ENCODE measurements at regions not wholly inside any gene's neighbourhood (a gene's known extent, or its start where the extent isn't known, plus 50 kb on each side); places are given as distances from the start of the nearest gene placed in this dataset.

GRCh38 chr3:98978068-98978811 is 76.7 kb upstream of the DCBLD2 start:
- Histone ChIP-seq H3K9me3 (ENCODE audit: severe bottlenecking) (no peaks in the 10 kb centered on the region), H3K27me3 (ENCODE audit: insufficient read depth, poor library complexity, severe bottlenecking) (no peaks in the 10 kb centered on the region), H3K4me1 (ENCODE audit: insufficient read depth, poor library complexity, severe bottlenecking) (peaks cover 48% of the 10 kb centered on the region), H3K4me3 (ENCODE audit: severe bottlenecking) (no peak overlapping the region), H3K36me3 (ENCODE audit: low read depth) (0 out of 2 replicates have a peak, but pooled peaks cover 3% of the 10 kb centered on the region), H3K27ac (ENCODE audit: poor library complexity, severe bottlenecking) (peak overlapping the region; percentile 99)
- DNase-seq (ENCODE audit: low spot score), result no peak
- ATAC-seq (ENCODE audit: low read depth), result no peak
- TF ChIP-seq, protein P1, sequence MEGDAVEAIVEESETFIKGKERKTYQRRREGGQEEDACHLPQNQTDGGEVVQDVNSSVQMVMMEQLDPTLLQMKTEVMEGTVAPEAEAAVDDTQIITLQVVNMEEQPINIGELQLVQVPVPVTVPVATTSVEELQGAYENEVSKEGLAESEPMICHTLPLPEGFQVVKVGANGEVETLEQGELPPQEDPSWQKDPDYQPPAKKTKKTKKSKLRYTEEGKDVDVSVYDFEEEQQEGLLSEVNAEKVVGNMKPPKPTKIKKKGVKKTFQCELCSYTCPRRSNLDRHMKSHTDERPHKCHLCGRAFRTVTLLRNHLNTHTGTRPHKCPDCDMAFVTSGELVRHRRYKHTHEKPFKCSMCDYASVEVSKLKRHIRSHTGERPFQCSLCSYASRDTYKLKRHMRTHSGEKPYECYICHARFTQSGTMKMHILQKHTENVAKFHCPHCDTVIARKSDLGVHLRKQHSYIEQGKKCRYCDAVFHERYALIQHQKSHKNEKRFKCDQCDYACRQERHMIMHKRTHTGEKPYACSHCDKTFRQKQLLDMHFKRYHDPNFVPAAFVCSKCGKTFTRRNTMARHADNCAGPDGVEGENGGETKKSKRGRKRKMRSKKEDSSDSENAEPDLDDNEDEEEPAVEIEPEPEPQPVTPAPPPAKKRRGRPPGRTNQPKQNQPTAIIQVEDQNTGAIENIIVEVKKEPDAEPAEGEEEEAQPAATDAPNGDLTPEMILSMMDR (IDR thresholded peaks at IDR 0.05; ENCODE audit: poor library complexity, severe bottlenecking), result no peak

GRCh38 chr3:98977520-98977919 is 76.0 kb upstream of the DCBLD2 start:
- no peak overlapping the region for H3K4me3 ChIP-seq (ENCODE audit: severe bottlenecking)
- peaks cover 44% of the 10 kb centered on the region for H3K4me1 ChIP-seq (ENCODE audit: insufficient read depth, poor library complexity, severe bottlenecking)
- DNase-seq (ENCODE audit: low spot score) (no peak), ATAC-seq (ENCODE audit: low read depth) (peak; percentile 66)
- H3K27ac ChIP-seq (ENCODE audit: poor library complexity, severe bottlenecking), result peak overlapping the region; percentile 99
- H3K9me3 ChIP-seq (ENCODE audit: severe bottlenecking), result no peaks in the 10 kb centered on the region
- no peaks in the 10 kb centered on the region for H3K27me3 ChIP-seq (ENCODE audit: insufficient read depth, poor library complexity, severe bottlenecking)
- TF ChIP-seq, protein P1 (IDR thresholded peaks at IDR 0.05; ENCODE audit: poor library complexity, severe bottlenecking), result no peak
- H3K36me3 ChIP-seq (ENCODE audit: low read depth), result 0 out of 2 replicates have a peak, but pooled peaks cover 3% of the 10 kb centered on the region

DNA sequence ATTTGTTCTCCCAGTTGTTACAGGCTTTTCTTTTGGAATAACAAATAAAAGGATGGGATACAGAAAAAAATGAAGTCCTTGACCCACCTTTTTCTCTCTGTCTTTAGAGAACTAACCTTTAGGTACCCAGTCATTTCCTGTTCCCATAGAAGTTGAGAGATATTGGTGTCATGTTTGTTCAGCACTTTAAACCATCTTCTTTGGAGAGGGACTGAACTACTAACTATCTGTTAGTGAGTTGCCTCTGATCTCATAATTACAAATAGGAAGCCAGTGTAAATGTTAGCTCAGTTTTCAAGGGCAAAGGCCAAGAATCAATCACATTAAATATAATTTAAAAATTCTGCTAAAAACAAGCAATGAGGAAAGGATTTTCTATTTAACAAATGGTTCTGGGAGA is 72.9 kb upstream of the DCBLD2 start:
- ATAC-seq (ENCODE audit: low read depth) (no peak), DNase-seq (ENCODE audit: low spot score) (no peak)
- peak overlapping the region; percentile 99 for H3K27ac ChIP-seq (ENCODE audit: poor library complexity, severe bottlenecking)
- 0 out of 2 replicates have a peak, but pooled peaks cover 3% of the 10 kb centered on the region for H3K36me3 ChIP-seq (ENCODE audit: low read depth)
- H3K9me3 ChIP-seq (ENCODE audit: severe bottlenecking), result no peaks in the 10 kb centered on the region
- no peak overlapping the region for H3K4me3 ChIP-seq (ENCODE audit: severe bottlenecking)
- H3K27me3 ChIP-seq (ENCODE audit: insufficient read depth, poor library complexity, severe bottlenecking), result no peaks in the 10 kb centered on the region
- H3K4me1 ChIP-seq (ENCODE audit: insufficient read depth, poor library complexity, severe bottlenecking), result peaks cover 48% of the 10 kb centered on the region
- TF ChIP-seq, protein P1 (IDR thresholded peaks at IDR 0.05; ENCODE audit: poor library complexity, severe bottlenecking), result no peak

DNA sequence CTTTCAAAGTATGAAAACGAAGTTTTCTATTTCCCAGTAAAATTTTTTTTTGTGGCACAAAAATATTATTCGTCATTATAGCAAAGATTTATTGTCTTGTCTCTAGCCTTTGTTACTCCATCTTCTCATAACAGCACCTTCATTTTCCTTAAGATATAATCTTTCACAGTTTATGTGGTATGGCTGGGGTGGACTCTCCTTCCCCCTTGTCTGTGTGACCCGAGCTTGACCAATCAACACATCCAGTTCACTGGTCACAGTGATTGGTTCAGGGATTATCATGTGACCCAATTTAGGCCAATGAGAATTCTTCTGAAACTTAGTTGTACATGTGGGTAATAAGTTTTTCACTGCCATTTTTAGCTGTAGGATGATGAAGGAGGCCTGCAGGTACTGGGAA is 71.2 kb upstream of the DCBLD2 start:
- TF ChIP-seq, protein P1 (IDR thresholded peaks at IDR 0.05; ENCODE audit: poor library complexity, severe bottlenecking), result no peak
- DNase-seq (ENCODE audit: low spot score) (no peak), ATAC-seq (ENCODE audit: low read depth) (no peak)
- no peaks in the 10 kb centered on the region for H3K27me3 ChIP-seq (ENCODE audit: insufficient read depth, poor library complexity, severe bottlenecking)
- peak overlapping the region; percentile 99 for H3K27ac ChIP-seq (ENCODE audit: poor library complexity, severe bottlenecking)
- peaks cover 53% of the 10 kb centered on the region for H3K4me1 ChIP-seq (ENCODE audit: insufficient read depth, poor library complexity, severe bottlenecking)
- H3K4me3 ChIP-seq (ENCODE audit: severe bottlenecking), result no peak overlapping the region
- no peaks in the 10 kb centered on the region for H3K36me3 ChIP-seq (ENCODE audit: low read depth)
- no peaks in the 10 kb centered on the region for H3K9me3 ChIP-seq (ENCODE audit: severe bottlenecking)

GRCh38 chr3:98972155-98972554 is 70.7 kb upstream of the DCBLD2 start:
- ATAC-seq (ENCODE audit: low read depth), result peak; percentile 49
- TF ChIP-seq, protein P1 (IDR thresholded peaks at IDR 0.05; ENCODE audit: poor library complexity, severe bottlenecking), result no peak
- Histone ChIP-seq H3K36me3 (ENCODE audit: low read depth) (no peaks in the 10 kb centered on the region), H3K27me3 (ENCODE audit: insufficient read depth, poor library complexity, severe bottlenecking) (no peaks in the 10 kb centered on the region), H3K4me3 (ENCODE audit: severe bottlenecking) (no peak overlapping the region), H3K4me1 (ENCODE audit: insufficient read depth, poor library complexity, severe bottlenecking) (peaks cover 53% of the 10 kb centered on the region), H3K9me3 (ENCODE audit: severe bottlenecking) (no peaks in the 10 kb centered on the region), H3K27ac (ENCODE audit: poor library complexity, severe bottlenecking) (peak overlapping the region; percentile 99)
- DNase-seq (ENCODE audit: low spot score), result no peak

Data from RWPE2 (cell line).